ENCODE measurements at regions not wholly inside any gene's neighbourhood (a gene's known extent, or its start where the extent isn't known, plus 50 kb on each side); places are given as distances from the start of the nearest gene placed in this dataset.

- no peak for DNase-seq
- Histone ChIP-seq H3K27me3 (replicated peaks) (no peaks in the 10 kb centered on the region), H3K4me3 (ENCODE audit: low read depth, low read length) (no peak overlapping the region), H3K27ac (no peak overlapping the region), H3K36me3 (replicated peaks) (no peaks in the 10 kb centered on the region)
- TF ChIP-seq, protein P1, sequence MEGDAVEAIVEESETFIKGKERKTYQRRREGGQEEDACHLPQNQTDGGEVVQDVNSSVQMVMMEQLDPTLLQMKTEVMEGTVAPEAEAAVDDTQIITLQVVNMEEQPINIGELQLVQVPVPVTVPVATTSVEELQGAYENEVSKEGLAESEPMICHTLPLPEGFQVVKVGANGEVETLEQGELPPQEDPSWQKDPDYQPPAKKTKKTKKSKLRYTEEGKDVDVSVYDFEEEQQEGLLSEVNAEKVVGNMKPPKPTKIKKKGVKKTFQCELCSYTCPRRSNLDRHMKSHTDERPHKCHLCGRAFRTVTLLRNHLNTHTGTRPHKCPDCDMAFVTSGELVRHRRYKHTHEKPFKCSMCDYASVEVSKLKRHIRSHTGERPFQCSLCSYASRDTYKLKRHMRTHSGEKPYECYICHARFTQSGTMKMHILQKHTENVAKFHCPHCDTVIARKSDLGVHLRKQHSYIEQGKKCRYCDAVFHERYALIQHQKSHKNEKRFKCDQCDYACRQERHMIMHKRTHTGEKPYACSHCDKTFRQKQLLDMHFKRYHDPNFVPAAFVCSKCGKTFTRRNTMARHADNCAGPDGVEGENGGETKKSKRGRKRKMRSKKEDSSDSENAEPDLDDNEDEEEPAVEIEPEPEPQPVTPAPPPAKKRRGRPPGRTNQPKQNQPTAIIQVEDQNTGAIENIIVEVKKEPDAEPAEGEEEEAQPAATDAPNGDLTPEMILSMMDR (IDR thresholded peaks at IDR 0.05; ENCODE audit: low read depth, low read length, missing control alignments), result no peak
- in situ Hi-C loops (cut with HindIII; ENCODE audit: low pct_ligation_motif_present, low sequenced_read_pairs), result no loop called here
Observed at GRCh38 chr21:19420565-19420964, 1017.0 kb upstream of the TMPRSS15 start.

- TF ChIP-seq, protein P1 (IDR thresholded peaks at IDR 0.05; ENCODE audit: low read depth, low read length, missing control alignments), result no peak
- no peak overlapping the region for H3K4me3 ChIP-seq (ENCODE audit: low read depth, low read length)
- no peaks in the 10 kb centered on the region for H3K36me3 ChIP-seq (replicated peaks)
- no peaks in the 10 kb centered on the region for H3K27me3 ChIP-seq (replicated peaks)
- in situ Hi-C loops (cut with HindIII; ENCODE audit: low pct_ligation_motif_present, low sequenced_read_pairs), result no loop called here
- DNase-seq, result no peak
- H3K27ac ChIP-seq, result no peak overlapping the region
Observed at GRCh38 chr21:19433623-19434022, 1030.0 kb upstream of the TMPRSS15 start.

DNA sequence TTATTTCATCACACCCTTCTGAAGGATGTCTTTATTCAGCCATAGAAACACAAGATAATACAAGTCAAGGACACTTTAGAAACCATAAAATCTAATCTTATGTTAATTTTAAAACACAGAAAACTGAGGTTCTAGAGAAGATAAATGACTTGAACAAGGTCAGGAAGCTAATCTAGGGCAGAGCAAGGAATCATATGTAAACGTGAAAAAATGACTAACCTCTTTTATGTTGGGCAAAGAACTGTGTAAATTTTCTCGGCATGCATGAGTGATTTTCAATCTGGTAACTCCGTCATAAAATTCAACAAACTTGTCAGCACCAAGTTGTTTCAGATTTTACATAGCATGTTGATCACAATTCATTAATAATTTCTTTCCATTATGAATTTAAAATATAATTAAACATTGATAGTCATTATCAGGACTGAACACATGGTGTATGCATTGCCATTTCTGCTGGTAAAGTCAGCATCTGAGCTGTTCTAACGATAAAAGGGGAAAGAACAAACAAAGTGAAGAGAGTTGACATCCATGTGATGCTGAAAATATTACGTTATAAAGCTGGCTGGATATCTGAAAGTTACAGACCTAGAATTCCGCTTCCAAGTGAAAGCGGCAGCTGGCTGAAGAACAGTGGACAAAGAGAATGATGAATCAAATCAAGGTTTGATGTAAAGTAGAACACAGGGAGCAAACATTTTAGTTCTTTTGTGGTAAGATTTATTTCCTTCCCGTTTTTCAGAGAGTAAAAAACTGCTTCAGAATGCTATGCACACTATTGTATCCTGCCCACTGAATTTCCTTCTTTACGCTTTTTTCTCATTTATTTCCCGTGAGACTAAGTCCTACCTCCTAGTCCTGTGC lies 1037.4 kb upstream of the TMPRSS15 start:
- H3K27me3 ChIP-seq (replicated peaks), result no peaks in the 10 kb centered on the region
- in situ Hi-C loops (cut with HindIII; ENCODE audit: low pct_ligation_motif_present, low sequenced_read_pairs), result no loop called here
- DNase-seq, result no peak
- H3K4me3 ChIP-seq (ENCODE audit: low read depth, low read length), result no peak overlapping the region
- no peaks in the 10 kb centered on the region for H3K36me3 ChIP-seq (replicated peaks)
- no peak overlapping the region for H3K27ac ChIP-seq
- TF ChIP-seq, protein P1 (IDR thresholded peaks at IDR 0.05; ENCODE audit: low read depth, low read length, missing control alignments), result no peak

- H3K27ac ChIP-seq, result no peak overlapping the region
- no peak for DNase-seq
- no peaks in the 10 kb centered on the region for H3K27me3 ChIP-seq (replicated peaks)
- in situ Hi-C loops (cut with HindIII; ENCODE audit: low pct_ligation_motif_present, low sequenced_read_pairs), result no loop called here
- TF ChIP-seq, protein P1 (IDR thresholded peaks at IDR 0.05; ENCODE audit: low read depth, low read length, missing control alignments), result no peak
- no peak overlapping the region for H3K4me3 ChIP-seq (ENCODE audit: low read depth, low read length)
- no peaks in the 10 kb centered on the region for H3K36me3 ChIP-seq (replicated peaks)
Observed at GRCh38 chr21:19458295-19458694, 1054.7 kb upstream of the TMPRSS15 start.

DNA sequence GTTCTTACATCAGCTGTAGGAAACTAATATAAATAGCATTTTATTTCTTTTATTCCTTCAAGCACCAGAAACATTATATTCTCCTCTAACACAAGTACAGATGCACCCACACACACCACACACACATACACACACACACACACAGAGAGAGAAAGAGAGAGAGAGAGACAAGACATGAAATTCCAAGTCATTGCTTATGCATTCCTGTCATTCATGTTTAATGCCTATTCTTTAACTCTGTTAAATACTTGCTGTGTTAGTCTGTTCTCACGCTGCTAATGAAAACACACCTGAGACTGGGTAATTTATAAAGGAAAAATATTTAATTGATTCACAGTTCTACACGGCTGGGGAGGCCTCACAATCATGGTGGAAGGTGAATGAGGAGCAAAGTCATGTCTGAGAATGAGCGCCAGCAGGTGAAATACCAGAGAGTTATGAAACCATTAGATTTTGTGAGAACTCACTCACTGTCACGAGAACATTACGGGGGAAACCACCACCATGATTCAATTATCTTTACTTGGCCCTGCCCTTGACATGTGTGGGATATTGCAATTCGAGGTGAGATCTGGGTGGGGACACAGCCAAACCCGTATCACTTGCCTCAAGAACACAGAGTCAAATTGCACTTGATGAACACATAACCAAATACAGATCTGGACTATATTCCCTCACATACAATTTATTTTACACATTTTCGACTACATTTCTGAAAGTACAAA lies 1058.1 kb upstream of the TMPRSS15 start:
- DNase-seq, result no peak
- in situ Hi-C loops (cut with HindIII; ENCODE audit: low pct_ligation_motif_present, low sequenced_read_pairs), result no loop called here
- TF ChIP-seq, protein P1 (IDR thresholded peaks at IDR 0.05; ENCODE audit: low read depth, low read length, missing control alignments), result no peak
- no peaks in the 10 kb centered on the region for H3K27me3 ChIP-seq (replicated peaks)
- H3K4me3 ChIP-seq (ENCODE audit: low read depth, low read length), result no peak overlapping the region
- no peak overlapping the region for H3K27ac ChIP-seq
- H3K36me3 ChIP-seq (replicated peaks), result no peaks in the 10 kb centered on the region
